ENCODE measurements at regions not wholly inside any gene's neighbourhood (a gene's known extent, or its start where the extent isn't known, plus 50 kb on each side); places are given as distances from the start of the nearest gene placed in this dataset.

- DNase-seq (ENCODE audit: low read depth, low spot score): no peak
Observed at GRCh38 chr16:5450409-5451104, 353.0 kb upstream of the EEF2KMT start.

- no peak for DNase-seq (ENCODE audit: low read depth, low spot score)
Observed at GRCh38 chr16:5449901-5450300, 352.3 kb upstream of the EEF2KMT start.

GRCh38 chr16:5448798-5449197, 351.2 kb upstream of the EEF2KMT start:
- DNase-seq (ENCODE audit: low read depth, low spot score): no peak

- DNase-seq (ENCODE audit: low read depth, low spot score): no peak
Observed at GRCh38 chr16:5447734-5448133, 350.1 kb upstream of the EEF2KMT start.

GRCh38 chr16:5446623-5447240, 349.1 kb upstream of the EEF2KMT start:
- DNase-seq (ENCODE audit: low read depth, low spot score): no peak

GRCh38 chr16:5444189-5444588, 346.6 kb upstream of the EEF2KMT start:
- no peak for DNase-seq (ENCODE audit: low read depth, low spot score)

- DNase-seq (ENCODE audit: low read depth, low spot score): no peak
Observed at GRCh38 chr16:5442986-5443385, 345.4 kb upstream of the EEF2KMT start.

- DNase-seq (ENCODE audit: low read depth, low spot score): no peak
Observed at GRCh38 chr16:5442054-5442453, 344.5 kb upstream of the EEF2KMT start.

GRCh38 chr16:5438591-5438990, 341.0 kb upstream of the EEF2KMT start:
- no peak for DNase-seq (ENCODE audit: low read depth, low spot score)

GRCh38 chr16:5433587-5433986, 336.0 kb upstream of the EEF2KMT start:
- no peak for DNase-seq (ENCODE audit: low read depth, low spot score)

- DNase-seq (ENCODE audit: low read depth, low spot score): no peak
Observed at GRCh38 chr16:5432166-5432565, 334.6 kb upstream of the EEF2KMT start.

- no peak for DNase-seq (ENCODE audit: low read depth, low spot score)
Observed at GRCh38 chr16:5430598-5430997, 333.0 kb upstream of the EEF2KMT start.

GRCh38 chr16:5428932-5429331, 331.3 kb upstream of the EEF2KMT start:
- no peak for DNase-seq (ENCODE audit: low read depth, low spot score)

- no peak for DNase-seq (ENCODE audit: low read depth, low spot score)
Observed at GRCh38 chr16:5427571-5427970, 330.0 kb upstream of the EEF2KMT start.

- no peak for DNase-seq (ENCODE audit: low read depth, low spot score)
Observed at GRCh38 chr16:5422643-5423496, 325.3 kb upstream of the EEF2KMT start.

- no peak for DNase-seq (ENCODE audit: low read depth, low spot score)
Observed at GRCh38 chr16:5422047-5422446, 324.5 kb upstream of the EEF2KMT start.

- no peak for DNase-seq (ENCODE audit: low read depth, low spot score)
Observed at GRCh38 chr16:5416013-5416412, 318.4 kb upstream of the EEF2KMT start.

- DNase-seq (ENCODE audit: low read depth, low spot score): no peak
Observed at GRCh38 chr16:5415123-5415522, 317.5 kb upstream of the EEF2KMT start.

GRCh38 chr16:5412731-5413130, 315.1 kb upstream of the EEF2KMT start:
- DNase-seq (ENCODE audit: low read depth, low spot score): no peak

- DNase-seq (ENCODE audit: low read depth, low spot score): no peak
Observed at GRCh38 chr16:5398203-5398602, 300.6 kb upstream of the EEF2KMT start.

- no peak for DNase-seq (ENCODE audit: low read depth, low spot score)
Observed at GRCh38 chr16:5396880-5397279, 299.3 kb upstream of the EEF2KMT start.

GRCh38 chr16:5393070-5393469, 295.5 kb upstream of the EEF2KMT start:
- DNase-seq (ENCODE audit: low read depth, low spot score): no peak

- no peak for DNase-seq (ENCODE audit: low read depth, low spot score)
Observed at GRCh38 chr16:5386989-5387388, 289.4 kb upstream of the EEF2KMT start.

All from smooth muscle cell of the brain vasculature (primary cell).